GM12891 (cell line): ENCODE measurements at regions not wholly inside any gene's neighbourhood (a gene's known extent, or its start where the extent isn't known, plus 50 kb on each side); places are given as distances from the start of the nearest gene placed in this dataset.

Experiments used
- POLR2A ChIP-seq: IDR thresholded peaks from 2 replicates; pipeline ENCODE4 v1.6.1; 2011; ENCODE audit warnings: low read depth, low read length, control low read depth
- POLR2AphosphoS5 ChIP-seq: IDR thresholded peaks from 2 replicates; pipeline ENCODE4 v1.6.1; 2011; ENCODE audit warnings: low read depth, low read length, control low read depth
- SPI1 ChIP-seq: IDR thresholded peaks from 2 replicates; pipeline ENCODE4 v1.6.1; 2011; ENCODE audit warnings: low read depth, low read length, control low read depth
- TAF1 ChIP-seq: IDR thresholded peaks from 2 replicates; pipeline ENCODE4 v1.6.1; 2011; ENCODE audit warnings: low read depth, low read length, control low read depth

DNA sequence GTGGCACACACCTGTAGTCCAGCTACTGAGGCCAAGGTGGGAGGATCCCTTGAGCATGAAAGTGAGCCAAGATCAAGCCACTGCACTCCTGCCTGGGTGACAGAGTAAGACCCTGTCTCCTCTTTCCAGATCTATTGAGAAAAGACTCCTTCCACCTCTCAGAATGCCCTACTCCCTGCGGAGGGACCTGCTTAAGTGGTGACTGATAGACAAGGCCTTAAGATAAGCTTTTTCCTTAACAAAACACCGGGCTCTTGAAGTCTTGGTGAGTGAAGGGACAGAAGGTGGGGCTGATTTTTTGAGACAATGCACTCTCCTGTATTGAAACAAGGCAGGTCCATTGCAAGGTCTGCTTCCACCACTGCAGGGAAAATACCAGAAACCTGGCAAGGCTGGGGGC, 338.4 kb upstream of the FRG2C start:
- TF ChIP-seq POLR2AphosphoS5 (no peak), TAF1 (no peak), POLR2A (no peak), SPI1 (no peak)
